ENCODE measurements at regions not wholly inside any gene's neighbourhood (a gene's known extent, or its start where the extent isn't known, plus 50 kb on each side); places are given as distances from the start of the nearest gene placed in this dataset.

DNA sequence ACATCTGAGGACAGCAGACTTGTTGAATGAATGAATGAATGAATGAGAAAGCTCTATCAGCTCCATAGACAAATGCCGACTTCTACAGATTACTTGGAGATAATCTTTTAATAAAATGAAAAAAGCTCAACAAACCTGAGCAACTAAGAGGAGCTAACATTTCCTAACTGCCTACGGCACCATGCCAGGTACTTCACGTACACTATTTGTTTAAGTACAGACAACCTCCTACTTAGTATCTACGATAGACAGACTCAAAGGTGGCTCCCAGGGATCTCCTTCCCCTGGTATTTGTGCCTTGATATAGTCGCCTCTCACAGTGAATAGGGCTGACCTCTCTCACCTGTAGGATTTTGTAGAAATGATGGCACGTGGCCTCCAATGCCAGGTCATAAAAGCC is 412.2 kb upstream of the FAT1 start:
- no peak overlapping the region for H2BK20ac ChIP-seq (ENCODE audit: low read length)
- H2BK5ac ChIP-seq (ENCODE audit: low read depth, low read length), result no peak overlapping the region
- no peaks in the 10 kb centered on the region for H3K9me3 ChIP-seq (ENCODE audit: insufficient read depth in 2 of 2, low read depth in 1 of 2, low read length in 1 of 2)
- H2BK120ac ChIP-seq (replicated peaks; ENCODE audit: low read depth, low read length), result no peak overlapping the region
- no peak overlapping the region for H4K91ac ChIP-seq (replicated peaks; ENCODE audit: insufficient read length, low read length)
- H3K23me2 ChIP-seq (ENCODE audit: low read depth, low read length), result no peaks in the 10 kb centered on the region
- no peak overlapping the region for H3K27ac ChIP-seq (ENCODE audit: low read depth, low read length)
- no peak overlapping the region for H3K4me3 ChIP-seq (ENCODE audit: extremely low read depth in 1 of 4, insufficient read depth in 2 of 4, low read depth in 3 of 4, low read length in 4 of 4)
- no peak overlapping the region for H2AK5ac ChIP-seq (ENCODE audit: low read depth, low read length)
- H4K5ac ChIP-seq (ENCODE audit: insufficient read length, low read depth, low read length), result no peak overlapping the region
- FAIRE-seq (no peak), DNase-seq (ENCODE audit: low read depth in 1 of 2, low spot score in 2 of 2) (no peak)
- no peak overlapping the region for H2BK12ac ChIP-seq (ENCODE audit: low read depth, low read length)
- H3K23ac ChIP-seq (ENCODE audit: insufficient read length), result no peak overlapping the region
- H4K8ac ChIP-seq (ENCODE audit: extremely low read depth, insufficient read depth, low read length), result no peak overlapping the region
- no peaks in the 10 kb centered on the region for H3K36me3 ChIP-seq (ENCODE audit: control insufficient read depth in 2 of 4, insufficient read depth in 4 of 4, low read length in 3 of 4)
- no peak overlapping the region for H3K4ac ChIP-seq (replicated peaks; ENCODE audit: insufficient read length, low read depth, low read length)
- WGBS, 2 experiments (ENCODE audit: extremely low coverage in 1 of 2, insufficient coverage in 1 of 2, insufficient read length in 1 of 2, insufficient replicate concordance in 2 of 2, low coverage in 1 of 2, low lambda C conversion rate in 2 of 2, missing lambda C conversion rate in 1 of 2), result 91% methylated on average over 6 of the region's 6 CpGs; no CpG with 5 or more reads in 1 of the 2 experiments
- H3K14ac ChIP-seq (ENCODE audit: insufficient read length), result no peak overlapping the region
- no peaks in the 10 kb centered on the region for H3K4me1 ChIP-seq (replicated peaks in 1 of 4; ENCODE audit: control insufficient read depth in 3 of 4, insufficient read depth in 4 of 4, low read length in 3 of 4)
- ChIA-PET POLR2A (ENCODE audit: partially characterized antibody) (interaction anchor here (0.6 kb wide), 1 partner anchor 418 kb away, joined by 3 read pairs; no protein-coding TSS in a partner anchor), CTCF (ENCODE audit: partially characterized antibody) (interaction anchor here (0.6 kb wide), 1 partner anchor 534 kb away, joined by 3 read pairs; no protein-coding TSS in a partner anchor)
- no peak overlapping the region for H3K56ac ChIP-seq (replicated peaks; ENCODE audit: insufficient read length, low read depth, low read length)
- no peak overlapping the region for H2BK15ac ChIP-seq (ENCODE audit: low read length)
- no peak overlapping the region for H3K18ac ChIP-seq (ENCODE audit: extremely low read depth, low read length)
- H3K9ac ChIP-seq (replicated peaks in 1 of 4; ENCODE audit: extremely low read depth in 1 of 4, low read depth in 3 of 4, low read length in 3 of 4), result no peak overlapping the region
- no peaks in the 10 kb centered on the region for H3K79me1 ChIP-seq (ENCODE audit: low read depth, low read length)
- H4K20me1 ChIP-seq (replicated peaks in 1 of 2; ENCODE audit: control insufficient read depth in 1 of 2, insufficient read depth in 2 of 2, low read length in 2 of 2), result no peaks in the 10 kb centered on the region
- no peak overlapping the region for H2AFZ ChIP-seq (ENCODE audit: low read length)
- H3K4me2 ChIP-seq (ENCODE audit: insufficient read depth in 1 of 2, low read depth in 2 of 2, low read length in 2 of 2), result no peak overlapping the region
- H3K27me3 ChIP-seq (replicated peaks in 1 of 4; ENCODE audit: control insufficient read depth in 3 of 4, extremely low read depth in 1 of 4, insufficient read depth in 3 of 4, low read length in 3 of 4), result no peaks in the 10 kb centered on the region
- H3K79me2 ChIP-seq (ENCODE audit: control insufficient read depth in 1 of 2, insufficient read depth in 2 of 2, low read length in 2 of 2), result no peaks in the 10 kb centered on the region
- TF ChIP-seq TAF1 (IDR thresholded peaks at IDR 0.05; ENCODE audit: low read depth, low read length) (no peak), POLR2A (IDR thresholded peaks at IDR 0.05; ENCODE audit: control extremely low read depth in 1 of 2, low read depth in 2 of 2, low read length in 2 of 2) (no peak), PHF8 (conservative IDR thresholded peaks at IDR 0.05; ENCODE audit: low read depth, low read length) (no peak), CREB1 (IDR thresholded peaks at IDR 0.05) (no peak), EGR1 (IDR thresholded peaks at IDR 0.05; ENCODE audit: borderline replicate concordance, low read depth, low read length) (no peak), BCL11A (IDR thresholded peaks at IDR 0.05; ENCODE audit: low read depth in 2 of 2, low read length in 2 of 2) (no peak), CBX8 (IDR thresholded peaks at IDR 0.05; ENCODE audit: borderline replicate concordance, low read depth, low read length) (no peak), CTBP2 (IDR thresholded peaks at IDR 0.05; ENCODE audit: borderline replicate concordance, insufficient read depth, insufficient read length, low read length) (no peak), RXRA (IDR thresholded peaks at IDR 0.05; ENCODE audit: insufficient read depth, low read depth, low read length) (no peak), BRCA1 (IDR thresholded peaks at IDR 0.05; ENCODE audit: low read depth, low read length) (no peak), KDM4A (IDR thresholded peaks at IDR 0.05; ENCODE audit: low read depth, low read length, severe bottlenecking) (no peak), ASH2L (IDR thresholded peaks at IDR 0.05; ENCODE audit: low read length) (no peak), SRF (IDR thresholded peaks at IDR 0.05; ENCODE audit: low read depth, low read length) (no peak), HDAC2 (IDR thresholded peaks at IDR 0.05; ENCODE audit: borderline replicate concordance in 1 of 2, low read depth in 2 of 2, low read length in 2 of 2) (no peak)
- TF ChIP-seq, protein P1, sequence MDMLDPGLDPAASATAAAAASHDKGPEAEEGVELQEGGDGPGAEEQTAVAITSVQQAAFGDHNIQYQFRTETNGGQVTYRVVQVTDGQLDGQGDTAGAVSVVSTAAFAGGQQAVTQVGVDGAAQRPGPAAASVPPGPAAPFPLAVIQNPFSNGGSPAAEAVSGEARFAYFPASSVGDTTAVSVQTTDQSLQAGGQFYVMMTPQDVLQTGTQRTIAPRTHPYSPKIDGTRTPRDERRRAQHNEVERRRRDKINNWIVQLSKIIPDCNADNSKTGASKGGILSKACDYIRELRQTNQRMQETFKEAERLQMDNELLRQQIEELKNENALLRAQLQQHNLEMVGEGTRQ (IDR thresholded peaks at IDR 0.05; ENCODE audit: low read length), result no peak

Measured in H1 (cell line).